ENCODE measurements at regions not wholly inside any gene's neighbourhood (a gene's known extent, or its start where the extent isn't known, plus 50 kb on each side); places are given as distances from the start of the nearest gene placed in this dataset.
"Not testable (repeated sequence)": the region's sequence is repeated elsewhere in the genome, so short reads cannot be mapped to it uniquely, and the experiment has no call there.

GRCh38 chr19:27805848-27806247, 1407.1 kb downstream of the UQCRFS1 start:
- CTCF ChIA-PET, result no interaction called here
- POLR2A ChIA-PET, result no interaction called here
- TF ChIP-seq CTBP1 (IDR thresholded peaks at IDR 0.05; ENCODE audit: borderline replicate concordance), result no peak
- TF ChIP-seq SP1 (IDR thresholded peaks at IDR 0.05), result no peak
- TF ChIP-seq SUZ12 (IDR thresholded peaks at IDR 0.05), result no peak
- TF ChIP-seq TARDBP (IDR thresholded peaks at IDR 0.05), result no peak
- TF ChIP-seq ELF4 (IDR thresholded peaks at IDR 0.05), result no peak
- no peak for TF ChIP-seq ZNF384 (IDR thresholded peaks at IDR 0.05)
- TF ChIP-seq LEF1 (IDR thresholded peaks at IDR 0.05; ENCODE audit: borderline replicate concordance), result no peak
- no peak for TF ChIP-seq FOXK2 (IDR thresholded peaks at IDR 0.05)
- TF ChIP-seq L3MBTL2 (conservative IDR thresholded peaks at IDR 0.05), result no peak
- TF ChIP-seq FOXA1 (IDR thresholded peaks at IDR 0.05), result no peak
- no peak for TF ChIP-seq ARNT (IDR thresholded peaks at IDR 0.05)
- no peak for TF ChIP-seq BHLHE40 (IDR thresholded peaks at IDR 0.05; ENCODE audit: borderline replicate concordance)
- TF ChIP-seq NFRKB (IDR thresholded peaks at IDR 0.05), result no peak
- no peak for TF ChIP-seq PKNOX1 (IDR thresholded peaks at IDR 0.05)
- no peak for TF ChIP-seq HDGF (IDR thresholded peaks at IDR 0.05; ENCODE audit: borderline replicate concordance)
- DNase-seq (ENCODE audit: extremely low spot score), result no peak

DNA sequence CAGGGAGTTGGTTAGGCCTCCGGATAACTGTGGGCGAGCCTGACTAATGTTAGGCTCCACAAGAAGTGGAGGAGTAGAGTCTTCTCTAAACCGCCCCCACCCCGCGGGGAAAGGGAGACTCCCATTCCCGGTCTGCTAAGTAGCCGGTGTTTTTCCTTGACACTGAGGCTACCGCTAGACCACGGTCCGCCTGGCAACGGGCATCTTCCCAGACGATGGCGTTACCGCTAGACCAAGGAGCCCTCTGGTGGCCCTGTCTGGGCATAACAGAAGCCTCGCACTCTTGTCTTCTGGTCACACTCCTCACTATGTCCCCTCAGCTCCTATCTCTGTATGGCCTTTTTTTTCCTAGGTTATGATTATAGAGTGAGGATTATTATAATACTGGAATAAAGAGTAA, 1410.7 kb downstream of the UQCRFS1 start:
- CTCF ChIA-PET; DNase-seq (ENCODE audit: extremely low spot score): not testable (repeated sequence)

DNA sequence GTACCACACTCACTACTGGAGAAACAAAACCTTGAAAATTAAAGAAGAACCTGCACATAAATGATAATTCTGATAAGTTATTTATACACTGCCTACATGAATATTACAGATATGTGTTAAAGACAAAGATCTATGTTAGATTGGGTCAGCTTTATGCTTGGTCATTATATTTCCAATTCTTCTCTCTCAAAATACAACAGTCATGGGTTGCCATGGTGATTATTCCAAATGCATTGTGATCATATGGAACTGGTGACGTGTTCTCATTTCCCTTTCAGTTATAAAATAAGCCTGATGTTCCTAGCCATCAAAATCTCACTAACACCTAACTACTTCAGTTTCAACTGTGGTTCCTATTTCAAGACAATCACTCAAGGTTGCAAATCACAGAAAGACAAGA, 1416.4 kb downstream of the UQCRFS1 start:
- no peak for TF ChIP-seq BHLHE40 (IDR thresholded peaks at IDR 0.05; ENCODE audit: borderline replicate concordance)
- no peak for TF ChIP-seq CTBP1 (IDR thresholded peaks at IDR 0.05; ENCODE audit: borderline replicate concordance)
- no peak for TF ChIP-seq ARNT (IDR thresholded peaks at IDR 0.05)
- TF ChIP-seq TARDBP (IDR thresholded peaks at IDR 0.05), result no peak
- TF ChIP-seq FOXA1 (IDR thresholded peaks at IDR 0.05), result no peak
- no peak for TF ChIP-seq PKNOX1 (IDR thresholded peaks at IDR 0.05)
- no peak for TF ChIP-seq LEF1 (IDR thresholded peaks at IDR 0.05; ENCODE audit: borderline replicate concordance)
- TF ChIP-seq FOXM1 (IDR thresholded peaks at IDR 0.05; ENCODE audit: borderline replicate concordance), result no peak
- no peak for TF ChIP-seq SUZ12 (IDR thresholded peaks at IDR 0.05)
- no peak for TF ChIP-seq NFRKB (IDR thresholded peaks at IDR 0.05)
- no peak for TF ChIP-seq ELF4 (IDR thresholded peaks at IDR 0.05)
- TF ChIP-seq L3MBTL2 (conservative IDR thresholded peaks at IDR 0.05), result no peak
- no peak for TF ChIP-seq FOXK2 (IDR thresholded peaks at IDR 0.05)
- no peak for DNase-seq (ENCODE audit: extremely low spot score)
- ChIA-PET POLR2A (no interaction called here), CTCF (no interaction called here)

More for the DNA sequence above, 1410.7 kb downstream of the UQCRFS1 start:
- POLR2A ChIA-PET, result not testable (repeated sequence)

GRCh38 chr19:27796073-27796472, 1416.9 kb downstream of the UQCRFS1 start:
- TF ChIP-seq FOXK2 (IDR thresholded peaks at IDR 0.05) (no peak), TARDBP (IDR thresholded peaks at IDR 0.05) (no peak)
- CTCF ChIA-PET, result no interaction called here

GRCh38 chr19:27795369-27795768, 1417.6 kb downstream of the UQCRFS1 start:
- ChIA-PET POLR2A (no interaction called here), CTCF (no interaction called here)
- no peak for TF ChIP-seq FOXK2 (IDR thresholded peaks at IDR 0.05)
- TF ChIP-seq TARDBP (IDR thresholded peaks at IDR 0.05), result no peak
- no peak for TF ChIP-seq PKNOX1 (IDR thresholded peaks at IDR 0.05)
- no peak for TF ChIP-seq SUZ12 (IDR thresholded peaks at IDR 0.05)
- no peak for TF ChIP-seq L3MBTL2 (conservative IDR thresholded peaks at IDR 0.05)
- TF ChIP-seq ARNT (IDR thresholded peaks at IDR 0.05), result no peak
- no peak for TF ChIP-seq BHLHE40 (IDR thresholded peaks at IDR 0.05; ENCODE audit: borderline replicate concordance)
- TF ChIP-seq ELF4 (IDR thresholded peaks at IDR 0.05), result no peak
- TF ChIP-seq SP1 (IDR thresholded peaks at IDR 0.05), result no peak
- no peak for TF ChIP-seq NFRKB (IDR thresholded peaks at IDR 0.05)
- TF ChIP-seq LEF1 (IDR thresholded peaks at IDR 0.05; ENCODE audit: borderline replicate concordance), result no peak
- TF ChIP-seq HDGF (IDR thresholded peaks at IDR 0.05; ENCODE audit: borderline replicate concordance), result no peak
- no peak for TF ChIP-seq FOXA1 (IDR thresholded peaks at IDR 0.05)
- TF ChIP-seq CTBP1 (IDR thresholded peaks at IDR 0.05; ENCODE audit: borderline replicate concordance), result no peak
- TF ChIP-seq ZNF384 (IDR thresholded peaks at IDR 0.05), result no peak
- TF ChIP-seq FOXM1 (IDR thresholded peaks at IDR 0.05; ENCODE audit: borderline replicate concordance), result no peak
- DNase-seq (ENCODE audit: extremely low spot score), result no peak

More at GRCh38 chr19:27796073-27796472, 1416.9 kb downstream of the UQCRFS1 start:
- DNase-seq (ENCODE audit: extremely low spot score), result no peak
- POLR2A ChIA-PET, result no interaction called here

GRCh38 chr19:27794494-27795042, 1418.4 kb downstream of the UQCRFS1 start:
- TF ChIP-seq LEF1 (IDR thresholded peaks at IDR 0.05; ENCODE audit: borderline replicate concordance), result no peak
- no peak for TF ChIP-seq FOXK2 (IDR thresholded peaks at IDR 0.05)
- TF ChIP-seq PKNOX1 (IDR thresholded peaks at IDR 0.05), result no peak
- TF ChIP-seq FOXA1 (IDR thresholded peaks at IDR 0.05), result no peak
- TF ChIP-seq SUZ12 (IDR thresholded peaks at IDR 0.05), result no peak
- no peak for TF ChIP-seq BHLHE40 (IDR thresholded peaks at IDR 0.05; ENCODE audit: borderline replicate concordance)
- TF ChIP-seq TARDBP (IDR thresholded peaks at IDR 0.05), result no peak
- TF ChIP-seq FOXM1 (IDR thresholded peaks at IDR 0.05; ENCODE audit: borderline replicate concordance), result no peak
- TF ChIP-seq HDGF (IDR thresholded peaks at IDR 0.05; ENCODE audit: borderline replicate concordance), result no peak
- no peak for TF ChIP-seq L3MBTL2 (conservative IDR thresholded peaks at IDR 0.05)
- no peak for TF ChIP-seq ARNT (IDR thresholded peaks at IDR 0.05)
- no peak for TF ChIP-seq NFRKB (IDR thresholded peaks at IDR 0.05)
- no peak for TF ChIP-seq ELF4 (IDR thresholded peaks at IDR 0.05)
- no peak for TF ChIP-seq ZNF384 (IDR thresholded peaks at IDR 0.05)
- TF ChIP-seq CTBP1 (IDR thresholded peaks at IDR 0.05; ENCODE audit: borderline replicate concordance), result no peak
- DNase-seq (ENCODE audit: extremely low spot score), result no peak
- ChIA-PET POLR2A (interaction anchor here (1.4 kb wide), 1 partner anchor 172 kb away, joined by 4 read pairs; no protein-coding TSS in a partner anchor), CTCF (no interaction called here)
